ENCODE measurements at regions not wholly inside any gene's neighbourhood (a gene's known extent, or its start where the extent isn't known, plus 50 kb on each side); places are given as distances from the start of the nearest gene placed in this dataset.

DNA sequence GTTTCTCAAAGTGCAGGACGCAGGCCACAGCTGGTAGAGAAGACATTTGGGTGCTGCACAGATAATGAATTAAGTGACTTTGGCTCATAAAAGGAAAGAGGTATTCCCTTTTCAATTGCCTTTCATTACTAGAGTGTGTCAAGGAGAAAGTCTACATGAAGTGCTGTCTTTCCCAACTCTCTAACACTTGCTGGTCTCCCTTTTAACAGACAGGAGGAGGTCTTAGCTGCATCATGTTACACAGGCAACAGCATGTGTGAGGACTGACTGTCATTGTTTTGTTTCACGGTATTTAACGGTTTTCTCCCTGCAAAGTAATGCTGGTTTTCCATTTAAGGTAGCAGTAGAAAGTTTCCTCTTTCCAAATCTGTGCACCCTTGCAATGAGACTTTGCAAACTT is 291.3 kb upstream of the LDB2 start:
- in situ Hi-C loops (cut with MboI), result no loop called here
- FAIRE-seq (peak; percentile 47), DNase-seq (ENCODE audit: low read depth, low spot score) (no peak), ATAC-seq (no peak)
- Histone ChIP-seq H3K27me3 (replicated peaks in 1 of 2; ENCODE audit: control insufficient read depth in 2 of 2, insufficient read depth in 2 of 2, low read length in 1 of 2) (no peaks in the 10 kb centered on the region), H4K20me1 (ENCODE audit: control insufficient read depth, insufficient read depth) (no peaks in the 10 kb centered on the region), H3K79me2 (ENCODE audit: control insufficient read depth, insufficient read depth, low read length) (no peaks in the 10 kb centered on the region), H3K36me3 (ENCODE audit: control insufficient read depth in 2 of 2, insufficient read depth in 2 of 2, low read length in 1 of 2) (no peaks in the 10 kb centered on the region), H3K4me2 (ENCODE audit: control insufficient read depth, insufficient read depth) (no peak overlapping the region), H3K4me1 (ENCODE audit: control insufficient read depth, insufficient read depth, low read length) (no peaks in the 10 kb centered on the region), H2AFZ (ENCODE audit: control insufficient read depth, low read depth, low read length) (no peak overlapping the region), H3K27ac (ENCODE audit: control insufficient read depth, insufficient read depth) (no peak overlapping the region), H3K9ac (ENCODE audit: control insufficient read depth, insufficient read depth, low read length) (no peak overlapping the region), H3K9me3 (replicated peaks; ENCODE audit: control insufficient read depth, insufficient read depth, low read length) (no peaks in the 10 kb centered on the region), H3K4me3 (no peak overlapping the region)
- ChIA-PET CTCF (no interaction called here), POLR2A (no interaction called here), SMC1A (ENCODE audit: uncharacterized antibody, unreplicated experiment) (no interaction called here), RAD21 (ENCODE audit: unreplicated experiment) (interaction anchor here (1.3 kb wide), 1 partner anchor 134 kb away, joined by 3 read pairs; no protein-coding TSS in a partner anchor)
- intact Hi-C loops (cut with micrococcal nuclease; ENCODE audit: unreplicated experiment), result no loop called here
- 0% methylated on average over 3 of the region's 3 CpGs for whole genome bisulfite sequencing (ENCODE audit: insufficient coverage, insufficient replicate concordance, low lambda C conversion rate, missing lambda C conversion rate)
- TF ChIP-seq POLR2AphosphoS5 (IDR thresholded peaks at IDR 0.05; ENCODE audit: low read length) (no peak), BCL11A (IDR thresholded peaks at IDR 0.05; ENCODE audit: low read depth, low read length) (no peak), SIX5 (IDR thresholded peaks at IDR 0.05; ENCODE audit: low read depth, low read length, severe bottlenecking) (no peak)
- TF ChIP-seq, protein P1, sequence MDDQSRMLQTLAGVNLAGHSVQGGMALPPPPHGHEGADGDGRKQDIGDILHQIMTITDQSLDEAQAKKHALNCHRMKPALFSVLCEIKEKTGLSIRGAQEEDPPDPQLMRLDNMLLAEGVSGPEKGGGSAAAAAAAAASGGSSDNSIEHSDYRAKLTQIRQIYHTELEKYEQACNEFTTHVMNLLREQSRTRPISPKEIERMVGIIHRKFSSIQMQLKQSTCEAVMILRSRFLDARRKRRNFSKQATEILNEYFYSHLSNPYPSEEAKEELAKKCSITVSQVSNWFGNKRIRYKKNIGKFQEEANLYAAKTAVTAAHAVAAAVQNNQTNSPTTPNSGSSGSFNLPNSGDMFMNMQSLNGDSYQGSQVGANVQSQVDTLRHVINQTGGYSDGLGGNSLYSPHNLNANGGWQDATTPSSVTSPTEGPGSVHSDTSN (IDR thresholded peaks at IDR 0.05; ENCODE audit: insufficient replicate concordance, low read depth, low read length), result no peak
- no TSS peak for BruUV-seq (replicated peaks)

DNA sequence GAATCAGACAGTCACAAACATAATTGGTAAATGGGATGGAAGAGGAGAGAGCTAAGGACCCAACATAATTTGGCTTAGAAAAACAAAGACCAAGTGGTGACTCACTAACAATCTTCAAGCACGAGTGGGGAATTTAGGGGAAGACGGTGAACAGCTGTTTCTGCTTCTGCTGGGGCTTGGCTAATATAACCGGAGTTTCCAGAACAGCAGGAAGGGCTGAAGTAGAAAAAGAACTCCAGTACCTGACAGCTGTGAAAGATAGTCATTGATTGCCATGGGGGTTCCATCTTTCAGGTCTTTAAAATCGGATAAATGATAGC is 290.9 kb upstream of the LDB2 start:
- Histone ChIP-seq H4K20me1 (ENCODE audit: control insufficient read depth, insufficient read depth) (no peaks in the 10 kb centered on the region), H3K4me3 (no peak overlapping the region), H3K4me2 (ENCODE audit: control insufficient read depth, insufficient read depth) (no peak overlapping the region), H3K27ac (ENCODE audit: control insufficient read depth, insufficient read depth) (no peak overlapping the region), H3K27me3 (replicated peaks in 1 of 2; ENCODE audit: control insufficient read depth in 2 of 2, insufficient read depth in 2 of 2, low read length in 1 of 2) (no peaks in the 10 kb centered on the region), H3K4me1 (ENCODE audit: control insufficient read depth, insufficient read depth, low read length) (no peaks in the 10 kb centered on the region), H3K36me3 (ENCODE audit: control insufficient read depth in 2 of 2, insufficient read depth in 2 of 2, low read length in 1 of 2) (no peaks in the 10 kb centered on the region), H3K9me3 (replicated peaks; ENCODE audit: control insufficient read depth, insufficient read depth, low read length) (no peaks in the 10 kb centered on the region), H3K9ac (ENCODE audit: control insufficient read depth, insufficient read depth, low read length) (no peak overlapping the region), H2AFZ (ENCODE audit: control insufficient read depth, low read depth, low read length) (no peak overlapping the region), H3K79me2 (ENCODE audit: control insufficient read depth, insufficient read depth, low read length) (no peaks in the 10 kb centered on the region)
- 20% methylated on average over 4 of the region's 4 CpGs for WGBS (ENCODE audit: insufficient coverage, insufficient replicate concordance, low lambda C conversion rate, missing lambda C conversion rate)
- FAIRE-seq (no peak), ATAC-seq (no peak), DNase-seq (ENCODE audit: low read depth, low spot score) (no peak)
- ChIA-PET POLR2A (no interaction called here), RAD21 (ENCODE audit: unreplicated experiment) (interaction anchor here (1.3 kb wide), 1 partner anchor 134 kb away, joined by 3 read pairs; no protein-coding TSS in a partner anchor), SMC1A (ENCODE audit: uncharacterized antibody, unreplicated experiment) (no interaction called here), CTCF (interaction anchor here (0.8 kb wide), 1 partner anchor 35 kb away, joined by 4 read pairs; no protein-coding TSS in a partner anchor)
- intact Hi-C loops (cut with micrococcal nuclease; ENCODE audit: unreplicated experiment), result no loop called here
- in situ Hi-C loops (cut with MboI), result no loop called here
- no TSS peak for BruUV-seq (replicated peaks)
- TF ChIP-seq BRCA1 (IDR thresholded peaks at IDR 0.05; ENCODE audit: low read depth, low read length), result no peak
- no peak for TF ChIP-seq YBX1 (IDR thresholded peaks at IDR 0.05)
- no peak for TF ChIP-seq EP300 (IDR thresholded peaks at IDR 0.05; ENCODE audit: borderline replicate concordance in 1 of 2, control insufficient read depth in 1 of 2, low read depth in 2 of 2, low read length in 2 of 2)
- TF ChIP-seq ZNF622 (IDR thresholded peaks at IDR 0.05), result no peak
- TF ChIP-seq, protein P2, sequence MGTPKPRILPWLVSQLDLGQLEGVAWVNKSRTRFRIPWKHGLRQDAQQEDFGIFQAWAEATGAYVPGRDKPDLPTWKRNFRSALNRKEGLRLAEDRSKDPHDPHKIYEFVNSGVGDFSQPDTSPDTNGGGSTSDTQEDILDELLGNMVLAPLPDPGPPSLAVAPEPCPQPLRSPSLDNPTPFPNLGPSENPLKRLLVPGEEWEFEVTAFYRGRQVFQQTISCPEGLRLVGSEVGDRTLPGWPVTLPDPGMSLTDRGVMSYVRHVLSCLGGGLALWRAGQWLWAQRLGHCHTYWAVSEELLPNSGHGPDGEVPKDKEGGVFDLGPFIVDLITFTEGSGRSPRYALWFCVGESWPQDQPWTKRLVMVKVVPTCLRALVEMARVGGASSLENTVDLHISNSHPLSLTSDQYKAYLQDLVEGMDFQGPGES (IDR thresholded peaks at IDR 0.05), result no peak
- TF ChIP-seq MEF2B (IDR thresholded peaks at IDR 0.05; ENCODE audit: partially characterized antibody, poor library complexity, severe bottlenecking), result no peak
- TF ChIP-seq, protein P3, sequence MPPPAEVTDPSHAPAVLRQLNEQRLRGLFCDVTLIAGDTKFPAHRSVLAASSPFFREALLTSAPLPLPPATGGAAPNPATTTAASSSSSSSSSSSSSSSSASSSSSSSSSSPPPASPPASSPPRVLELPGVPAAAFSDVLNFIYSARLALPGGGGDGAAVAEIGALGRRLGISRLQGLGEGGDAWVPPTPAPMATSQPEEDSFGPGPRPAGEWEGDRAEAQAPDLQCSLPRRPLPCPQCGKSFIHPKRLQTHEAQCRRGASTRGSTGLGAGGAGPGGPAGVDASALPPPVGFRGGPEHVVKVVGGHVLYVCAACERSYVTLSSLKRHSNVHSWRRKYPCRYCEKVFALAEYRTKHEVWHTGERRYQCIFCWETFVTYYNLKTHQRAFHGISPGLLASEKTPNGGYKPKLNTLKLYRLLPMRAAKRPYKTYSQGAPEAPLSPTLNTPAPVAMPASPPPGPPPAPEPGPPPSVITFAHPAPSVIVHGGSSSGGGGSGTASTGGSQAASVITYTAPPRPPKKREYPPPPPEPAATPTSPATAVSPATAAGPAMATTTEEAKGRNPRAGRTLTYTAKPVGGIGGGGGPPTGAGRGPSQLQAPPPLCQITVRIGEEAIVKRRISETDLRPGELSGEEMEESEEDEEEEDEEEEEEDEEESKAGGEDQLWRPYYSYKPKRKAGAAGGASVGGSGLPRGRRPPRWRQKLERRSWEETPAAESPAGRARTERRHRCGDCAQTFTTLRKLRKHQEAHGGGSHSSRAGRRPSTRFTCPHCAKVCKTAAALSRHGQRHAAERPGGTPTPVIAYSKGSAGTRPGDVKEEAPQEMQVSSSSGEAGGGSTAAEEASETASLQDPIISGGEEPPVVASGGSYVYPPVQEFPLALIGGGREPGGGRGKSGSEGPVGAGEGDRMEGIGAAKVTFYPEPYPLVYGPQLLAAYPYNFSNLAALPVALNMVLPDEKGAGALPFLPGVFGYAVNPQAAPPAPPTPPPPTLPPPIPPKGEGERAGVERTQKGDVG (CRISPR knock-in tag; IDR thresholded peaks at IDR 0.05), result no peak
- no peak for TF ChIP-seq RFX5 (IDR thresholded peaks at IDR 0.05; ENCODE audit: low read depth, low read length)
